ENCODE measurements at regions not wholly inside any gene's neighbourhood (a gene's known extent, or its start where the extent isn't known, plus 50 kb on each side); places are given as distances from the start of the nearest gene placed in this dataset.
A peak's percentile ranks its signal among the peaks of the same experiment; 100 is the strongest.

GRCh38 chr14:61891810-61892209 is 129.6 kb downstream of the SNAPC1 start:
- intact Hi-C loops (cut with DNase I): no loop called here
- Histone ChIP-seq H3K36me3 (no peaks in the 10 kb centered on the region), H3K4me3 (no peak overlapping the region), H3K27ac (no peak overlapping the region), H3K27me3 (no peaks in the 10 kb centered on the region), H3K4me1 (no peaks in the 10 kb centered on the region), H3K9me3 (no peaks in the 10 kb centered on the region)
- TF ChIP-seq CTCF (IDR thresholded peaks at IDR 0.05): no peak
- TF ChIP-seq POLR2A (IDR thresholded peaks at IDR 0.05): no peak
- no peak for TF ChIP-seq POLR2AphosphoS5 (IDR thresholded peaks at IDR 0.05; ENCODE audit: insufficient read depth in 1 of 2, low read depth in 1 of 2)
- no peak for DNase-seq (ENCODE audit: extremely low spot score in 2 of 2)

GRCh38 chr14:61893371-61893940 is 131.2 kb downstream of the SNAPC1 start:
- Histone ChIP-seq H3K4me3 (no peak overlapping the region), H3K27ac (no peak overlapping the region), H3K27me3 (no peaks in the 10 kb centered on the region), H3K9me3 (no peaks in the 10 kb centered on the region), H3K36me3 (no peaks in the 10 kb centered on the region), H3K4me1 (no peaks in the 10 kb centered on the region)
- DNase-seq (ENCODE audit: extremely low spot score in 2 of 2): no peak
- no peak for TF ChIP-seq POLR2A (IDR thresholded peaks at IDR 0.05)
- TF ChIP-seq POLR2AphosphoS5 (IDR thresholded peaks at IDR 0.05; ENCODE audit: insufficient read depth in 1 of 2, low read depth in 1 of 2): no peak
- TF ChIP-seq CTCF (IDR thresholded peaks at IDR 0.05): no peak
- intact Hi-C loops (cut with DNase I): no loop called here

GRCh38 chr14:61894452-61895077 is 132.3 kb downstream of the SNAPC1 start:
- no peak for DNase-seq (ENCODE audit: extremely low spot score in 2 of 2)
- intact Hi-C loops (cut with DNase I): no loop called here
- no peaks in the 10 kb centered on the region for H3K4me1 ChIP-seq
- no peak overlapping the region for H3K27ac ChIP-seq
- H3K4me3 ChIP-seq: no peak overlapping the region
- no peaks in the 10 kb centered on the region for H3K9me3 ChIP-seq
- H3K27me3 ChIP-seq: no peaks in the 10 kb centered on the region
- H3K36me3 ChIP-seq: no peaks in the 10 kb centered on the region
- TF ChIP-seq POLR2A (IDR thresholded peaks at IDR 0.05) (no peak), POLR2AphosphoS5 (IDR thresholded peaks at IDR 0.05; ENCODE audit: insufficient read depth in 1 of 2, low read depth in 1 of 2) (no peak), CTCF (IDR thresholded peaks at IDR 0.05) (peak in 1 of 3 experiments; percentile 14)

GRCh38 chr14:61897300-61897699 is 135.1 kb downstream of the SNAPC1 start:
- Histone ChIP-seq H3K27ac (no peak overlapping the region), H3K9me3 (no peaks in the 10 kb centered on the region), H3K36me3 (no peaks in the 10 kb centered on the region), H3K4me1 (no peaks in the 10 kb centered on the region), H3K27me3 (no peaks in the 10 kb centered on the region), H3K4me3 (no peak overlapping the region)
- intact Hi-C loops (cut with DNase I): no loop called here
- TF ChIP-seq CTCF (IDR thresholded peaks at IDR 0.05): no peak
- no peak for TF ChIP-seq POLR2A (IDR thresholded peaks at IDR 0.05)
- no peak for TF ChIP-seq POLR2AphosphoS5 (IDR thresholded peaks at IDR 0.05; ENCODE audit: insufficient read depth in 1 of 2, low read depth in 1 of 2)
- no peak for DNase-seq (ENCODE audit: extremely low spot score in 2 of 2)

GRCh38 chr14:61898568-61898967 is 136.3 kb downstream of the SNAPC1 start:
- Histone ChIP-seq H3K4me1 (no peaks in the 10 kb centered on the region), H3K4me3 (no peak overlapping the region), H3K9me3 (no peaks in the 10 kb centered on the region), H3K27ac (no peak overlapping the region), H3K36me3 (no peaks in the 10 kb centered on the region), H3K27me3 (no peaks in the 10 kb centered on the region)
- TF ChIP-seq CTCF (IDR thresholded peaks at IDR 0.05) (no peak), POLR2A (IDR thresholded peaks at IDR 0.05) (no peak), POLR2AphosphoS5 (IDR thresholded peaks at IDR 0.05; ENCODE audit: insufficient read depth in 1 of 2, low read depth in 1 of 2) (no peak)
- intact Hi-C loops (cut with DNase I): no loop called here
- DNase-seq (ENCODE audit: extremely low spot score in 2 of 2): no peak

Measured in vagina (tissue), 2 donors.